IPS DF 4.7 (cell line): ENCODE measurements at regions not wholly inside any gene's neighbourhood (a gene's known extent, or its start where the extent isn't known, plus 50 kb on each side); places are given as distances from the start of the nearest gene placed in this dataset.

ENCODE experiments used
- DNase-seq: peaks from one replicate; pipeline ENCODE4 v3.0.0-alpha.2; 2013; ENCODE audit warnings: low spot score; ENCODE audit errors: extremely low read depth

DNA sequence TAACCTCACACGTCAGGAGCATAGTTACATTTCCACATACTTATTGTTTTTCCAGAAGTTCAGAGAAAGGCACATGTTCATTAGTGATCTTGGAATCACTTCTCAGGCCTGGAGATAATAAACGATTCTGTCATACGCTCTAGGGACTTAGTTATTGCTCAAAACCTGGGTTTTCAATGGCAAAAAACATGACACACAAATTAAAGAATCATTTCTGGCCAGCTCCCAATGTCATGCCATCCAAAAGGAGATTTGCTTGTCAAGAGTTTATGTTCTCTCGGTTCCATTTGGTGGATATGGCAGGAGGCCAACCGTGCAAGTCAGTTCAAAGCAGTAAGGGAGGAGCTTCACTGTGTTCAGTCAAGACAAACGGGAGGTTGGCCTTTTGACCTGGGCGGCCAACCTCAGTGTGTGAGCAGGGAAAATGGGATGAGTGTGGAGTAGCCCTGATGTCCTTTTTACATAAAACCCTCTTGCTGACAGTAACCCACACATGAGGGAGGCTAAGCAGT lies 123.4 kb downstream of the NXNL2 start:
- DNase-seq = no peak

- no peak for DNase-seq
Observed at GRCh38 chr9:88659126-88659525, 124.1 kb downstream of the NXNL2 start.

GRCh38 chr9:88660611-88661010 lies 125.6 kb downstream of the NXNL2 start:
- DNase-seq = peak; percentile 53

- no peak for DNase-seq
Observed at GRCh38 chr9:88661759-88662158, 126.8 kb downstream of the NXNL2 start.

- DNase-seq = no peak
Observed at GRCh38 chr9:88663771-88664419, 128.9 kb downstream of the NXNL2 start.

DNA sequence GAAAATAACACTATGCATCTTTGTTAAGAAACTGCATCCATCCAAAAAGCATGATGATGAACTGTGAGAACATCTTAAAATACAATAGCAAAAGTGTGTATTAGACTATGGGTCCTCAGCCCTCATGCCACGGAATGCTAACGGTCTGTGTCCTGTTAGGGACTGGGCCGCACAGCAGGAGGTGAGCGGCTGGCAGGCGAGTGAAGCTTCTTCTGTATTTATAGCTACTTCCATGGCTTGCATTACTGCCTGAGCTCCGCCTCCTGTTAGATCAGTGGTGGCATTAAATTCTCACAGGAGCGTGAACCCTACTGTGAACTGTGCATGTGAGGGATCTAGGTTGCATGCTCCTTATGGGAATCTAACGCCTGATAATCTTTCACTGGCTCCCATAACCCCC lies 129.8 kb downstream of the NXNL2 start:
- no peak for DNase-seq

GRCh38 chr9:88672874-88673689 lies 138.1 kb downstream of the NXNL2 start:
- no peak for DNase-seq

DNA sequence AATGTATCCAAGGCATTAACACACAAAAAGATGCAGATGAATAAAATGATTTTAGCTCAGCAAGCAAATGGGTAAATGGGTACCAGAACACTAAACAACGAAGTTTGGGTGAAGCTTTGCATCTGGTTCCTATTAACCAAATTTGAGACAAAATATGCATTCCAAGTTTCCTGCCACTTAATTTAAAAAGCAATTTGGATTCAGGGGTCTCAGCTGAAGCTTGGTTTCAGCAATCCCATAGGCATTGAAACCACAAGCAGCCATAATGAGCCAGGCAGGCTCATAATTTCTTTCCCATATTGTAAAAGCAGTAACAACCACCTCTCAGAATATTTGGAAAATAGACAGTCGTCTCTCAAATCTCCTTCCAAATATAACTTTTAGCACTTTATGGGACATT lies 138.9 kb downstream of the NXNL2 start:
- DNase-seq = no peak

DNA sequence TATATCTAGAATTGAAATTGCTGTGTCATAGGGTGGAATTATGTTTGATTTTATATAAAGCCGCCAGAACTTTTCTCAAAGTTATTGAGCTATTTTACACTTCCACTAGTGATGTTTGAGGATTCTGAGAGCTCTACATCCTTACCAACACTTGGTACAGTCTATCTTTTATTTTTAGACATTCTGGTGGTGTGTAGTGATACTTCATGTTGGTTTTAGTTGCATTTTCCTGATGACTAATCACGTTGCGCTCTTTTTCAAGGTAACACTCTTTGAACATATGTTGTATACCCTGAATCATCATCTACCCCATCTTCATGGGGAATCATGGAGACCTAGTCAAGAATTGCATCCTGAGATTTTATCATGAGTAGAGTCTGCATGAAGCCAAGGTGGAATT lies 141.7 kb downstream of the NXNL2 start:
- no peak for DNase-seq

DNA sequence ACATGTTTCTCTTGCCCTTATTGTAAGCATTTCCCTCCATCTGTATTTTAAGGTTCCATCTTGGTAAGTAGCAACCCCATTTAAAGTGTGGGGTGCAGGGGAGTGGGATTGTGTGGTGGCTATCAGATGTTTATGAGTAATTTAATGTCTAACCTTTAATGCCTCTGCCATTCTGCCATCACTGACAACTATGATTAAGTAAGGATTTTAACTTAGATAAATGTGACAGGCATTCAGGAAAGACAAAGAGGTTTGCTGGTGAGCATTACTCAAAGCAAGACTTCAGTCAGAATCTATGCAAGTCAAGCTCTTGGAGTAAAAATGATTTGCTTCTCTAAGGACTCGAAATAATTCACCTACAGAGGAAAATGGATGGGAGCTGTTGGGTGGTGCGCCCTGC lies 143.0 kb downstream of the NXNL2 start:
- no peak for DNase-seq

GRCh38 chr9:88678431-88678830 lies 143.5 kb downstream of the NXNL2 start:
- DNase-seq = no peak

GRCh38 chr9:88680041-88680440 lies 145.1 kb downstream of the NXNL2 start:
- DNase-seq = no peak

DNA sequence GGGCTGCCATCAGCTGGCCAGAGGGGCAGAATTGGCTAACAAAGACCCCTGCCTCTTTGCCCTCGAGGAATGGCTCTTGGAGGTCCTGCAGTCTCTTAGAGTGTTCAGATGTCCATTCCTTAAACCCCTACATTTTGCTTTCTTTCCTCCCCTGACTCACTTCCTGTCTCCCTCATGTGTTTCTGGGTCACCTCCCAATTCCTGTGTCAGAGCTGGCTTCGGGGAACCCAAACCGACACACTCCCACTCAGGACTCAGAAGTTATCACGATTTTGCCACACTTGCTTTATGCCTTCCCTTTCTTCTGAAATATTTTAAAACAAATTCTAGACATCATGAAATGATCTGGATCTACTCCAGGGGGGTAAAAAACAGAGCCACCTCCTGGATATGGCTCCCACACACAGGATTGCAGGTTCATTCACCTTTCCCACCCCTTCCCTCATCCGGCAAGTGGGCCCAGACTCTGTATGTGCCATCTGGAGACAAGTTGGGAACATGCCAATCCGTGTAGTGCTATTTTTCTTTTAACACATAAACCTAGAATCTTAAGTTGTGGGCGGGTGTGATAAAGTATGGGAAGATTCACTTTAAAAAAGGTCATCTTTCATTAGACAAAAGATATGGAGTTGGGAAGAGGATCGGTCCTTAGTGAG lies 145.7 kb downstream of the NXNL2 start:
- DNase-seq = no peak

DNA sequence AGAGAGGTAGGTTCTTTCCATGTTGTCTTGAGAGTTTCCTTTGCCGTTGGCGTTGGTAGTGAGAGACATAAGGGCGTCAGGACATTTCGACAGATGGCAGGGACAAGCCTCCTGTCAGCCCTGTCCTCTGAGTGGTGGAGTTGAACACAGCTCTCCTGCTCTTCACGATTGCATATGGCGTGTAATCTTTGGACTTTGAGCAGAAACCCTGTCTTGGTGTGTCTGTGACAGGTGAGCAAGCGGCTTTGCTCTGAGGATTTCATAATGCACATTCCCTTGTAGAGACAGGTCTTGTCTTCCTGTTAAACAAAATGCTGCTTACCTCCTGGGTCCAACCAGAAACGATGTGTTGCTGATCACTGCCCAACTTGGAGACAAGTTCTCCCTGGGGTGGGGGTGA lies 146.5 kb downstream of the NXNL2 start:
- DNase-seq = no peak

DNA sequence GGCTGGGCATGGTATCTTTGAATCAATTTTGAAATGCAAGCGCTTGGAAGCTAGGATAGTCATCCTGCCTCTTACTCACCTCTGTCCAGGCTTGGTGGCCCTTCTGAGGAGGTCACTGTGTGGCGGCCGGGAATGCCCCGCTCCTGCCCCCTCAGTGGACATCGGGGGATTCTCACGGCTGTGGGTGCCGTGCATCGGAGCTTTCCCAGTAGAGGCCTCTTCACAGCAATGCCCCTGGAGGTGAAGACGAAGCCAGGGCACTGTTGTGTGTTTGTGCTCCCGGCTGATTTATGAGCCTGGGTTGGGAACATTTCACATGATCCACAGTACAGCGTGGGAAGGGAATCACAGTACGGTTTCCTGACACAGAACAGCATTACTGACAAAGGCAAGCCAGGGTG lies 147.5 kb downstream of the NXNL2 start:
- DNase-seq = no peak

GRCh38 chr9:88684046-88684445 lies 149.1 kb downstream of the NXNL2 start:
- no peak for DNase-seq

- DNase-seq = no peak
Observed at GRCh38 chr9:88684845-88685244, 149.9 kb downstream of the NXNL2 start.

GRCh38 chr9:88685966-88686365 lies 151.0 kb downstream of the NXNL2 start:
- no peak for DNase-seq

DNA sequence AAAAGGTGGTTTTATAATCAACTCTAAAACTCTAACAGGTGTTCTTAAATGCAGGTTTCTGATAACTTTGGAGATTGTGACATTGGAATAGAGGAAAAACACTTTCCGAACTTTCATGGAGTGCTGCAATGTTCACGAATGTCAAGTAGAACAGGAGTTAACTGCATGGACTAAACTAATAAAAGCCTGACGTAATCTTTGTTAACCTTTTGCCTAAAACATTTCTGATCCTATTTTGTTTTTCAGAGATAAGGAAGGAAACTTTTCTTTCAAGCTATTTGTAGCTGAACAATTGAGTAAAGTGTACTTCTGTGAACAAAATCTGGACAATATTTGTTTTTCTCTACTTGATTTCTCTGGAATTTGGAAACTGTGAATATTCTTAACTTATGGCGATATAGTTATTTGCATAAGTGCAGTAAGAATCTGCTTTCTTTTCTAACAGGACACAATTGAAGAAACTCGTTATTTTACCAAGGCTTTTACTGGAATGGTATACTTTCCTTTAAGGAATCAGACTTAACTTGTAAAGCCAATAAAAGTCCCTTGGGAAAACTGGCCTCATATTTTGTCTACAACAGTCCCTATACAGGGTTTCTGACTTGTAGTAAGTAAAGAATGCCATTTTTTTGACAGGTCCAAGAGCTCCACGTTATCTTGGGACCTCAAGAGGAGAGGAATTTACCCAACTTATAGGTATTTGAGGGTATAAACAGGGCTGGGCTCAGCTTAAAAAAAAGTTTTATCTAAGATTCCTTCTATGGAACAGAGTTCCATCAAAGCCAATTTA lies 154.7 kb downstream of the NXNL2 start:
- no peak for DNase-seq

DNA sequence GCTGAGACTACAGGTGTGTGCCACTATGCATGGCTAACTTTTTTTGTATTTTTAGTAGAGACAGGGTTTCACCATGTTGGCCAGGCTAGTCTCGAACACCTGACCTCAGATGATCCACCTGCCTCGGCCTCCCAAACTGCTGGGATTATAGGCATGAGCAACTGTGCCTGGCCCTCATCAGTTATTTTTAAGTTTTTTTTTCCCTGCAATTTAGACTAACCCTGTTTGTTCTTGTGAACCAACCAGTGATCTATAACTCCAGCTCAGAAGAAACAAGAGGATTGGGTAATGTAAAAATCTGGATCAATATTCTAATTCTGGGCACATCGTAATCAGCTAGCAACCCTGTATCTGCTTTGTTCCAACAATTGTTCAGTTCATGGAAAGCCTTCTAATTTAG lies 155.7 kb downstream of the NXNL2 start:
- no peak for DNase-seq

- no peak for DNase-seq
Observed at GRCh38 chr9:88691091-88691490, 156.1 kb downstream of the NXNL2 start.

GRCh38 chr9:88691811-88692210 lies 156.8 kb downstream of the NXNL2 start:
- DNase-seq = no peak
